Endothelial cell of umbilical vein (primary cell): ENCODE measurements at regions not wholly inside any gene's neighbourhood (a gene's known extent, or its start where the extent isn't known, plus 50 kb on each side); places are given as distances from the start of the nearest gene placed in this dataset.

Experiments used
- EZH2 ChIP-seq: IDR thresholded peaks from 2 replicates; pipeline ENCODE4 v1.6.1; 2012; ENCODE audit warnings: borderline replicate concordance, low read depth, mild to moderate bottlenecking, moderate library complexity, low read length, inconsistent platforms; ENCODE audit not compliant: severe bottlenecking
- FOS ChIP-seq: IDR thresholded peaks from 2 replicates; pipeline ENCODE4 v1.6.1; 2011; ENCODE audit warnings: mild to moderate bottlenecking, low read length, moderate library complexity, borderline replicate concordance; ENCODE audit not compliant: insufficient read depth
- JUN ChIP-seq: IDR thresholded peaks from 2 replicates; pipeline ENCODE4 v1.6.1; 2011; ENCODE audit warnings: borderline replicate concordance, low read depth; ENCODE audit not compliant: insufficient read length, insufficient read depth
- MYC ChIP-seq: IDR thresholded peaks from one replicate; pipeline ENCODE4 v1.6.1; 2011; ENCODE audit warnings: mild to moderate bottlenecking, low read depth, low read length
- POLR2A ChIP-seq: IDR thresholded peaks from 2 replicates; pipeline ENCODE4 v1.6.1; 2012; ENCODE audit warnings: low read depth, mild to moderate bottlenecking, control low read depth, low read length
- POLR2AphosphoS5 ChIP-seq: IDR thresholded peaks from 2 replicates; pipeline ENCODE4 v1.6.1; 2012; ENCODE audit warnings: low read depth, mild to moderate bottlenecking, control low read depth, low read length, moderate library complexity; ENCODE audit not compliant: insufficient read depth
- TF ChIP-seq, protein P1 (sequence below), 2 donors: IDR thresholded peaks; 1 replicate in 1 of 2; 2 replicates in 1 of 2; pipeline ENCODE4 v1.5.1; 2011; ENCODE audit warnings: low read length in 2 of 2, mild to moderate bottlenecking in 2 of 2, moderate library complexity in 2 of 2, control low read depth in 1 of 2, inconsistent platforms in 1 of 2, low read depth in 1 of 2; ENCODE audit not compliant: insufficient read depth in 1 of 2; ENCODE audit errors: extremely low read depth in 1 of 2
- TF ChIP-seq, protein P2 (sequence below): IDR thresholded peaks from 2 replicates; pipeline ENCODE4 v1.6.1; 2011; ENCODE audit not compliant: insufficient read depth, insufficient read length

DNA sequence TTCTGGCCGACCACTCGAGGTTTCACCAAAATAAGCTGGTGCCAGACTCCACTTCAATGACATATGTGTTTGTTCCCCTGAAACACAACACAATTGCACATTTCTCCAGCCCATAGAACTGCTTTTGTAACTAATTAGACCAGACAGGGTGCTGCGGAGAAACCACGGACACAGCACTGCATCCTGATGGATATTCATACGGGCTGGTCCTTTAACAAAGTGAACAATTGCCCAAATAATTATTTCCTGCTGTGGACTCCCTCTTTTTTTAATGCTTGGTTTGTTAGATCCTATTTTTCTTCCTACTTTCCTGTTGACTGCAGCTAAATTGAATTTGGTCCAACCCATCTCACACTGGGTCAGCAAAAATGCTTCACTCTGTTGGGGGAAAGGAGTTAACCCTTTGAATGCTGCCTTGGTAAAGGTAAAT lies 198.6 kb upstream of the BMPER start:
- TF ChIP-seq, protein P1, sequence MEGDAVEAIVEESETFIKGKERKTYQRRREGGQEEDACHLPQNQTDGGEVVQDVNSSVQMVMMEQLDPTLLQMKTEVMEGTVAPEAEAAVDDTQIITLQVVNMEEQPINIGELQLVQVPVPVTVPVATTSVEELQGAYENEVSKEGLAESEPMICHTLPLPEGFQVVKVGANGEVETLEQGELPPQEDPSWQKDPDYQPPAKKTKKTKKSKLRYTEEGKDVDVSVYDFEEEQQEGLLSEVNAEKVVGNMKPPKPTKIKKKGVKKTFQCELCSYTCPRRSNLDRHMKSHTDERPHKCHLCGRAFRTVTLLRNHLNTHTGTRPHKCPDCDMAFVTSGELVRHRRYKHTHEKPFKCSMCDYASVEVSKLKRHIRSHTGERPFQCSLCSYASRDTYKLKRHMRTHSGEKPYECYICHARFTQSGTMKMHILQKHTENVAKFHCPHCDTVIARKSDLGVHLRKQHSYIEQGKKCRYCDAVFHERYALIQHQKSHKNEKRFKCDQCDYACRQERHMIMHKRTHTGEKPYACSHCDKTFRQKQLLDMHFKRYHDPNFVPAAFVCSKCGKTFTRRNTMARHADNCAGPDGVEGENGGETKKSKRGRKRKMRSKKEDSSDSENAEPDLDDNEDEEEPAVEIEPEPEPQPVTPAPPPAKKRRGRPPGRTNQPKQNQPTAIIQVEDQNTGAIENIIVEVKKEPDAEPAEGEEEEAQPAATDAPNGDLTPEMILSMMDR (IDR thresholded peaks at IDR 0.05; ENCODE audit: extremely low read depth in 1 of 2, insufficient read depth in 1 of 2, low read depth in 1 of 2, low read length in 2 of 2): no peak
- TF ChIP-seq POLR2A (no peak), EZH2 (no peak), POLR2AphosphoS5 (no peak), MYC (no peak), JUN (no peak), FOS (no peak)
- TF ChIP-seq, protein P2, sequence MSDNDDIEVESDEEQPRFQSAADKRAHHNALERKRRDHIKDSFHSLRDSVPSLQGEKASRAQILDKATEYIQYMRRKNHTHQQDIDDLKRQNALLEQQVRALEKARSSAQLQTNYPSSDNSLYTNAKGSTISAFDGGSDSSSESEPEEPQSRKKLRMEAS: no peak
